ENCODE measurements at regions not wholly inside any gene's neighbourhood (a gene's known extent, or its start where the extent isn't known, plus 50 kb on each side); places are given as distances from the start of the nearest gene placed in this dataset.
A peak's percentile ranks its signal among the peaks of the same experiment; 100 is the strongest.

GRCh38 chr7:19407270-19407669 lies 262.0 kb upstream of the FERD3L start:
- H3K4me3 Mint-ChIP-seq: no peak overlapping the region
- ChIA-PET POLR2A (no interaction called here), CTCF (no interaction called here)
- H3K27me3 Mint-ChIP-seq (ENCODE audit: low read depth): no peaks in the 10 kb centered on the region
- no peaks in the 10 kb centered on the region for H3K36me3 Mint-ChIP-seq
- DNase-seq (ENCODE audit: low spot score) (no peak), ATAC-seq (no peak)
- H3K9me3 Mint-ChIP-seq: no peaks in the 10 kb centered on the region
- peaks cover 15% of the 10 kb centered on the region for H3K4me1 Mint-ChIP-seq
- no peak for TF ChIP-seq GABPB1 (CRISPR knock-in tag; IDR thresholded peaks at IDR 0.05)
- TF ChIP-seq, protein P1, sequence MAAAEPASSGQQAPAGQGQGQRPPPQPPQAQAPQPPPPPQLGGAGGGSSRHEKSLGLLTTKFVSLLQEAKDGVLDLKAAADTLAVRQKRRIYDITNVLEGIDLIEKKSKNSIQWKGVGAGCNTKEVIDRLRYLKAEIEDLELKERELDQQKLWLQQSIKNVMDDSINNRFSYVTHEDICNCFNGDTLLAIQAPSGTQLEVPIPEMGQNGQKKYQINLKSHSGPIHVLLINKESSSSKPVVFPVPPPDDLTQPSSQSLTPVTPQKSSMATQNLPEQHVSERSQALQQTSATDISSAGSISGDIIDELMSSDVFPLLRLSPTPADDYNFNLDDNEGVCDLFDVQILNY (CRISPR knock-in tag; IDR thresholded peaks at IDR 0.05): no peak
- TF ChIP-seq ZBTB21 (CRISPR knock-in tag; IDR thresholded peaks at IDR 0.05; ENCODE audit: borderline replicate concordance): no peak
- no peak for TF ChIP-seq ZNF532 (CRISPR knock-in tag; IDR thresholded peaks at IDR 0.05; ENCODE audit: borderline replicate concordance)
- H3K27ac Mint-ChIP-seq: no peak overlapping the region

DNA sequence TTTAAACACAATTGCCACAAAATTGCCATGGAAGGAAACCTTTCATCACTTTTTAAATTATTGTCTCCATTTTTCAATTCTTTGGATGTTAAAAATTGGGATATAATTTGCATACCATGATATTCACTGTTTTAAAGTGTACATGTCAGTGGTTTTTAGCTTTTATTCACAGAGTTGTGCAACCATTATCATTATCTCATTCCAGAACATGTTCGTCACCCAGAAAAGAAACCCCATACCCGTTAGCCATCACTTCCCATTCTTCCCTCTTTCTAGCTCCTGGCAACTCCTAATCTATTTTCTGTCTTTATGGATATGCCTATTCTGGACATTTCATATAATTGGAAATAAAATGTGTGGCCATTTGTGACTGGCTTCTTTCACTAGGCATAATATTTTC lies 260.3 kb upstream of the FERD3L start:
- H3K9me3 Mint-ChIP-seq: no peaks in the 10 kb centered on the region
- ATAC-seq: no peak

GRCh38 chr7:19404912-19405329 lies 259.7 kb upstream of the FERD3L start:
- CTCF ChIA-PET: no interaction called here
- H3K4me1 Mint-ChIP-seq: peaks cover 15% of the 10 kb centered on the region
- H3K27ac Mint-ChIP-seq: peak overlapping the region; percentile 93
- no peaks in the 10 kb centered on the region for H3K27me3 Mint-ChIP-seq (ENCODE audit: low read depth)
- DNase-seq (ENCODE audit: low spot score) (no peak), ATAC-seq (peak; percentile 80)
- H3K4me3 Mint-ChIP-seq: no peak overlapping the region
- no peaks in the 10 kb centered on the region for H3K9me3 Mint-ChIP-seq
- TF ChIP-seq CREB1 (CRISPR knock-in tag; IDR thresholded peaks at IDR 0.05) (no peak), HMGXB4 (CRISPR knock-in tag; IDR thresholded peaks at IDR 0.05) (no peak), CBFB (CRISPR knock-in tag; IDR thresholded peaks at IDR 0.05; ENCODE audit: low read depth) (no peak), NR2C2 (CRISPR knock-in tag; IDR thresholded peaks at IDR 0.05) (no peak), PRDM15 (CRISPR knock-in tag; IDR thresholded peaks at IDR 0.05) (no peak)
- POLR2A ChIA-PET: no interaction called here
- no peaks in the 10 kb centered on the region for H3K36me3 Mint-ChIP-seq

More for the DNA sequence above, 260.3 kb upstream of the FERD3L start:
- ChIA-PET POLR2A (no interaction called here), CTCF (no interaction called here)
- no peak overlapping the region for H3K27ac Mint-ChIP-seq
- H3K36me3 Mint-ChIP-seq: no peaks in the 10 kb centered on the region
- DNase-seq (ENCODE audit: low spot score): no peak
- TF ChIP-seq IRF2 (CRISPR knock-in tag; IDR thresholded peaks at IDR 0.05; ENCODE audit: borderline replicate concordance, low read depth) (no peak), ZNF423 (CRISPR knock-in tag; IDR thresholded peaks at IDR 0.05) (no peak), FOXP1 (CRISPR knock-in tag; IDR thresholded peaks at IDR 0.05; ENCODE audit: borderline replicate concordance) (no peak), ZNF396 (CRISPR knock-in tag; IDR thresholded peaks at IDR 0.05; ENCODE audit: borderline replicate concordance) (no peak)
- TF ChIP-seq, protein P2, sequence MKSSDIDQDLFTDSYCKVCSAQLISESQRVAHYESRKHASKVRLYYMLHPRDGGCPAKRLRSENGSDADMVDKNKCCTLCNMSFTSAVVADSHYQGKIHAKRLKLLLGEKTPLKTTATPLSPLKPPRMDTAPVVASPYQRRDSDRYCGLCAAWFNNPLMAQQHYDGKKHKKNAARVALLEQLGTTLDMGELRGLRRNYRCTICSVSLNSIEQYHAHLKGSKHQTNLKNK (CRISPR knock-in tag; IDR thresholded peaks at IDR 0.05): no peak
- peaks cover 15% of the 10 kb centered on the region for H3K4me1 Mint-ChIP-seq
- H3K4me3 Mint-ChIP-seq: no peak overlapping the region
- no peaks in the 10 kb centered on the region for H3K27me3 Mint-ChIP-seq (ENCODE audit: low read depth)
